HepG2 (cell line): ENCODE measurements at regions not wholly inside any gene's neighbourhood (a gene's known extent, or its start where the extent isn't known, plus 50 kb on each side); places are given as distances from the start of the nearest gene placed in this dataset.

ENCODE experiments used
- ARNT2 ChIP-seq: sonication (generic); formaldehyde crosslinking; IDR thresholded peaks from 2 replicates; pipeline ENCODE4 v1.8.0; 2022; ENCODE audit warnings: mild to moderate bottlenecking, low read depth, missing genetic modification reagents, moderate library complexity
- BORCS8-MEF2B ChIP-seq: sonication (generic); formaldehyde crosslinking; IDR thresholded peaks from 2 replicates; pipeline ENCODE4 v1.8.0; 2022; ENCODE audit warnings: mild to moderate bottlenecking, missing genetic modification reagents
- ETV6 ChIP-seq: sonication (generic); formaldehyde crosslinking; conservative IDR thresholded peaks from 2 replicates; pipeline ENCODE4 v1.4.0; 2020; ENCODE audit warnings: missing genetic modification reagents
- KLF13 ChIP-seq: sonication (generic); formaldehyde crosslinking; IDR thresholded peaks from 2 replicates; pipeline ENCODE4 v1.4.0; 2020; ENCODE audit warnings: mild to moderate bottlenecking, missing genetic modification reagents
- MYC ChIP-seq: sonication (generic); formaldehyde crosslinking; IDR thresholded peaks from 2 replicates; pipeline ENCODE4 v1.9.0; 2021; ENCODE audit warnings: missing genetic modification reagents, borderline replicate concordance
- NKX3-1 ChIP-seq: sonication (generic); formaldehyde crosslinking; IDR thresholded peaks from 2 replicates; pipeline ENCODE4 v1.5.0; 2020; ENCODE audit warnings: missing genetic modification reagents
- REPIN1 ChIP-seq: sonication (generic); formaldehyde crosslinking; IDR thresholded peaks from 2 replicates; pipeline ENCODE4 v1.8.0; 2022; ENCODE audit warnings: missing genetic modification reagents, low read depth, mild to moderate bottlenecking, borderline replicate concordance
- TBP ChIP-seq: sonication (generic); formaldehyde crosslinking; IDR thresholded peaks from 2 replicates; pipeline ENCODE4 v1.5.0; 2020; ENCODE audit warnings: missing genetic modification reagents
- ZBTB7A ChIP-seq: sonication (generic); formaldehyde crosslinking; IDR thresholded peaks from 2 replicates; pipeline ENCODE4 v1.8.0; 2022; ENCODE audit warnings: mild to moderate bottlenecking, missing genetic modification reagents
- ZFP82 ChIP-seq: sonication (generic); formaldehyde crosslinking; IDR thresholded peaks from 2 replicates; pipeline ENCODE4 v1.5.1; 2020; ENCODE audit warnings: mild to moderate bottlenecking, missing genetic modification reagents, borderline replicate concordance
- ZKSCAN1 ChIP-seq: fragments of 150-350 bp; IDR thresholded peaks from 2 replicates; pipeline ENCODE4 v1.6.1; 2014; ENCODE audit warnings: low read length
- ZMYM2 ChIP-seq: sonication (generic); formaldehyde crosslinking; IDR thresholded peaks from 2 replicates; pipeline ENCODE4 v1.8.0; 2022; ENCODE audit warnings: mild to moderate bottlenecking, missing genetic modification reagents
- ZNF121 ChIP-seq: sonication (generic); formaldehyde crosslinking; IDR thresholded peaks from 2 replicates; pipeline ENCODE4 v1.5.0; 2020; ENCODE audit warnings: mild to moderate bottlenecking, missing genetic modification reagents
- ZNF33B ChIP-seq: sonication (generic); formaldehyde crosslinking; IDR thresholded peaks from 2 replicates; pipeline ENCODE4 v1.5.1; 2020; ENCODE audit warnings: mild to moderate bottlenecking, missing genetic modification reagents
- ZNF567 ChIP-seq: sonication (generic); formaldehyde crosslinking; IDR thresholded peaks from 2 replicates; pipeline ENCODE4 v1.8.1; 2023; ENCODE audit warnings: mild to moderate bottlenecking, missing genetic modification reagents, borderline replicate concordance
- TF ChIP-seq, protein P1 (sequence below): sonication (generic); formaldehyde crosslinking; IDR thresholded peaks from 2 replicates; pipeline ENCODE4 v1.5.0; 2020; ENCODE audit warnings: missing genetic modification reagents
- TF ChIP-seq, protein P2 (sequence below): sonication (generic); formaldehyde crosslinking; IDR thresholded peaks from 2 replicates; pipeline ENCODE4 v1.5.0; 2020; ENCODE audit warnings: mild to moderate bottlenecking, missing genetic modification reagents, borderline replicate concordance
- TF ChIP-seq, protein P3 (sequence below): sonication (generic); formaldehyde crosslinking; IDR thresholded peaks from 2 replicates; pipeline ENCODE4 v1.8.0; 2022; ENCODE audit warnings: mild to moderate bottlenecking, missing genetic modification reagents, borderline replicate concordance
- TF ChIP-seq, protein P4 (sequence below): IDR thresholded peaks from 2 replicates; pipeline ENCODE4 v1.6.1; 2016; ENCODE audit warnings: low read depth
- TF ChIP-seq, protein P5 (sequence below): IDR thresholded peaks from 2 replicates; pipeline ENCODE4 v1.6.1; 2016; ENCODE audit warnings: low read depth, borderline replicate concordance

DNA sequence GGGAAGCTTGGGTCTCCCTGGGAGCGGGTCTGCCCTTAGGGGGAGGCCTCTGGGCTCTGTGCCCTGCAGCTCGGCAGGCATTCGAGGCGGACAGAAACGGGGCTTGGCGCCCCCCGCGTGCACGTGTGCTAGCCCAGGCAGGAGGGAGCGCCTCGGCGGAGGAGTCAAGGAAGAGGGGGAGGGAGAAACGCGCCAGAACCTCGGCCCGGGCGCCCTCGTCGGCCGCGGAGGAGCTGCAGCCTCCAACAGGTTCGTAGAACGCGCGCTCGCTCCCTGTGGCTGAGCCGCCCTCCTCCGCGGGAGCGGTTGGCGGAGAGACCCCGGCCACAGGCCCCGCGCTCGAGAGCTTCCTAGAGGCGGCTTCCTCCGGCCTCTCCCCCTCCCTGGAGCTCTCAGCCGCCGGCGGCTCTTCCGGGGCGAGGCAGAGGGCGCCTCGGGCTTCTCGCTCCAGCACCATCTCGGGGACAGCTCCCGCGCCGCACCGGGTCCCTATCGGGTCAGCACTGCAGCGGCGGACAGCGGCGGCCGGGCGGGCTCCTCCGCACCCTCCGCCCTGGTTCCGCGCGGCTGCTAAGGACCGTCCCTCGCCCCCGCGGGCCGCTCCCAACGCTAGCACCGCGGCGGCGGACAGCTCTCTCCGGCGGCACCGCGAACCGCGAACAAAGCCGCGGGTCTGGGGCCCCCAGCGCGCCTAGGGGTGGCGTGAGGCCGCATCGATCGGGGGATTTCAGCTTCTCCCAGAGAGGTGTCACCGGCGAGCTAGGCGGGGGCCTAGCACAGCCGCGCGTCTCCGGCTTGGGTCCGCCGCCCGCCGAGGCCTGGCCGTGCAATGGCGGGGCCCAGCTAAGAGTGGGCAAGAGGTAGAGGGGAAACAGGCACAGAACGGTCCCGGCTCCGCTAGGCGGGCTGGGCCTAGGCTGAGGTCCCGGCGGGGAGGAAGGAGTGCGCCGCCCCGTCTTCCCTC is 74.6 kb upstream of the CPLX2 start (continued):
- TF ChIP-seq, protein P1, sequence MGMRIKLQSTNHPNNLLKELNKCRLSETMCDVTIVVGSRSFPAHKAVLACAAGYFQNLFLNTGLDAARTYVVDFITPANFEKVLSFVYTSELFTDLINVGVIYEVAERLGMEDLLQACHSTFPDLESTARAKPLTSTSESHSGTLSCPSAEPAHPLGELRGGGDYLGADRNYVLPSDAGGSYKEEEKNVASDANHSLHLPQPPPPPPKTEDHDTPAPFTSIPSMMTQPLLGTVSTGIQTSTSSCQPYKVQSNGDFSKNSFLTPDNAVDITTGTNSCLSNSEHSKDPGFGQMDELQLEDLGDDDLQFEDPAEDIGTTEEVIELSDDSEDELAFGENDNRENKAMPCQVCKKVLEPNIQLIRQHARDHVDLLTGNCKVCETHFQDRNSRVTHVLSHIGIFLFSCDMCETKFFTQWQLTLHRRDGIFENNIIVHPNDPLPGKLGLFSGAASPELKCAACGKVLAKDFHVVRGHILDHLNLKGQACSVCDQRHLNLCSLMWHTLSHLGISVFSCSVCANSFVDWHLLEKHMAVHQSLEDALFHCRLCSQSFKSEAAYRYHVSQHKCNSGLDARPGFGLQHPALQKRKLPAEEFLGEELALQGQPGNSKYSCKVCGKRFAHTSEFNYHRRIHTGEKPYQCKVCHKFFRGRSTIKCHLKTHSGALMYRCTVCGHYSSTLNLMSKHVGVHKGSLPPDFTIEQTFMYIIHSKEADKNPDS (CRISPR knock-in tag), result peak; percentile 99
- TF ChIP-seq, protein P2, sequence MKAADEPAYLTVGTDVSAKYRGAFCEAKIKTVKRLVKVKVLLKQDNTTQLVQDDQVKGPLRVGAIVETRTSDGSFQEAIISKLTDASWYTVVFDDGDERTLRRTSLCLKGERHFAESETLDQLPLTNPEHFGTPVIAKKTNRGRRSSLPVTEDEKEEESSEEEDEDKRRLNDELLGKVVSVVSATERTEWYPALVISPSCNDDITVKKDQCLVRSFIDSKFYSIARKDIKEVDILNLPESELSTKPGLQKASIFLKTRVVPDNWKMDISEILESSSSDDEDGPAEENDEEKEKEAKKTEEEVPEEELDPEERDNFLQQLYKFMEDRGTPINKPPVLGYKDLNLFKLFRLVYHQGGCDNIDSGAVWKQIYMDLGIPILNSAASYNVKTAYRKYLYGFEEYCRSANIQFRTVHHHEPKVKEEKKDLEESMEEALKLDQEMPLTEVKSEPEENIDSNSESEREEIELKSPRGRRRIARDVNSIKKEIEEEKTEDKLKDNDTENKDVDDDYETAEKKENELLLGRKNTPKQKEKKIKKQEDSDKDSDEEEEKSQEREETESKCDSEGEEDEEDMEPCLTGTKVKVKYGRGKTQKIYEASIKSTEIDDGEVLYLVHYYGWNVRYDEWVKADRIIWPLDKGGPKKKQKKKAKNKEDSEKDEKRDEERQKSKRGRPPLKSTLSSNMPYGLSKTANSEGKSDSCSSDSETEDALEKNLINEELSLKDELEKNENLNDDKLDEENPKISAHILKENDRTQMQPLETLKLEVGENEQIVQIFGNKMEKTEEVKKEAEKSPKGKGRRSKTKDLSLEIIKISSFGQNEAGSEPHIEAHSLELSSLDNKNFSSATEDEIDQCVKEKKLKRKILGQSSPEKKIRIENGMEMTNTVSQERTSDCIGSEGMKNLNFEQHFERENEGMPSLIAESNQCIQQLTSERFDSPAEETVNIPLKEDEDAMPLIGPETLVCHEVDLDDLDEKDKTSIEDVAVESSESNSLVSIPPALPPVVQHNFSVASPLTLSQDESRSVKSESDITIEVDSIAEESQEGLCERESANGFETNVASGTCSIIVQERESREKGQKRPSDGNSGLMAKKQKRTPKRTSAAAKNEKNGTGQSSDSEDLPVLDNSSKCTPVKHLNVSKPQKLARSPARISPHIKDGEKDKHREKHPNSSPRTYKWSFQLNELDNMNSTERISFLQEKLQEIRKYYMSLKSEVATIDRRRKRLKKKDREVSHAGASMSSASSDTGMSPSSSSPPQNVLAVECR (CRISPR knock-in tag), result peak; percentile 100
- peak; percentile 100 for TF ChIP-seq REPIN1
- peak; percentile 99 for TF ChIP-seq ZBTB7A (CRISPR knock-in tag)
- TF ChIP-seq ZMYM2 (CRISPR knock-in tag), result peak; percentile 87
- peak; percentile 94 for TF ChIP-seq ZNF121
- TF ChIP-seq, protein P3, sequence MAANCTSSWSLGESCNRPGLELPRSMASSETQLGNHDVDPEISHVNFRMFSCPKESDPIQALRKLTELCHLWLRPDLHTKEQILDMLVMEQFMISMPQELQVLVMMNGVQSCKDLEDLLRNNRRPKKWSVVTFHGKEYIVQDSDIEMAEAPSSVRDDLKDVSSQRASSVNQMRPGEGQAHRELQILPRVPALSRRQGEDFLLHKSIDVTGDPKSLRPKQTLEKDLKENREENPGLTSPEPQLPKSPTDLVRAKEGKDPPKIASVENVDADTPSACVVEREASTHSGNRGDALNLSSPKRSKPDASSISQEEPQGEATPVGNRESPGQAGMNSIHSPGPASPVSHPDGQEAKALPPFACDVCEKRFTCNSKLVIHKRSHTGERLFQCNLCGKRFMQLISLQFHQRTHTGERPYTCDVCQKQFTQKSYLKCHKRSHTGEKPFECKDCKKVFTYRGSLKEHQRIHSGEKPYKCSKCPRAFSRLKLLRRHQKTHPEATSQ (CRISPR knock-in tag), result peak; percentile 100
- TF ChIP-seq ZKSCAN1, result no peak
- peak; percentile 100 for TF ChIP-seq BORCS8-MEF2B (CRISPR knock-in tag)
- TF ChIP-seq ZNF567 (CRISPR knock-in tag), result peak; percentile 99
- TF ChIP-seq ETV6 (CRISPR knock-in tag), result peak; percentile 100
- peak; percentile 100 for TF ChIP-seq ZFP82
- no peak for TF ChIP-seq TBP (CRISPR knock-in tag)
- TF ChIP-seq ZNF33B, result peak; percentile 100
- TF ChIP-seq MYC (CRISPR knock-in tag), result peak; percentile 97
- TF ChIP-seq, protein P4, sequence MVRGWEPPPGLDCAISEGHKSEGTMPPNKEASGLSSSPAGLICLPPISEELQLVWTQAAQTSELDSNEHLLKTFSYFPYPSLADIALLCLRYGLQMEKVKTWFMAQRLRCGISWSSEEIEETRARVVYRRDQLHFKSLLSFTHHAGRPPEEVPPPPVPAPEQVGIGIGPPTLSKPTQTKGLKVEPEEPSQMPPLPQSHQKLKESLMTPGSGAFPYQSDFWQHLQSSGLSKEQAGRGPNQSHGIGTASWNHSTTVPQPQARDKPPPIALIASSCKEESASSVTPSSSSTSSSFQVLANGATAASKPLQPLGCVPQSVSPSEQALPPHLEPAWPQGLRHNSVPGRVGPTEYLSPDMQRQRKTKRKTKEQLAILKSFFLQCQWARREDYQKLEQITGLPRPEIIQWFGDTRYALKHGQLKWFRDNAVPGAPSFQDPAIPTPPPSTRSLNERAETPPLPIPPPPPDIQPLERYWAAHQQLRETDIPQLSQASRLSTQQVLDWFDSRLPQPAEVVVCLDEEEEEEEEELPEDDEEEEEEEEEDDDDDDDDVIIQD (CRISPR knock-in tag), result peak; percentile 84; the same call in 1 of the 2 replicates
- peak; percentile 99 for TF ChIP-seq KLF13
- peak; percentile 100 for TF ChIP-seq NKX3-1 (CRISPR knock-in tag)
- peak; percentile 100 for TF ChIP-seq ARNT2 (CRISPR knock-in tag)
- TF ChIP-seq, protein P5, sequence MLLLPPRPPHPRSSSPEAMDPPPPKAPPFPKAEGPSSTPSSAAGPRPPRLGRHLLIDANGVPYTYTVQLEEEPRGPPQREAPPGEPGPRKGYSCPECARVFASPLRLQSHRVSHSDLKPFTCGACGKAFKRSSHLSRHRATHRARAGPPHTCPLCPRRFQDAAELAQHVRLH (CRISPR knock-in tag), result peak; percentile 100
